ENCODE measurements at regions not wholly inside any gene's neighbourhood (a gene's known extent, or its start where the extent isn't known, plus 50 kb on each side); places are given as distances from the start of the nearest gene placed in this dataset.

DNA sequence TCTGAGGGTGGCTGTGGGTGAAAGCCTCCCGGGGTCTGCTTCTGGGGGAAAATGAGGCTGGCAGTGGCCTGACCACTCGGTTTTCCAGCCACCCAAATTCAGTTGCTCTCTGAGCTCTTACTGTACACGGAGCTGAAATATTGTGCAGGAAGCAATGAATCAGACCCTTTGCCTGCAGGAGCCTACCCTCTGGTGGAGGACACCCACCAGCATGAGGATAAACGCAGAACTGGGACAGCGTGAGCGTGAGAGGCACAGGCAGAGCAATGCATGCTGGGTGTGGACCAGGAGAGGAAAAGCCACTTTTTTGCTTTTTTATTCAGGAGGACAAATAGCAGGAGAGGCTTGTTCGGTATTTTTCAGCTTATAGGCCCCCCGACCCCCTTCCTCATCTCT, 298.0 kb downstream of the QKI start:
- TF ChIP-seq, protein P1, sequence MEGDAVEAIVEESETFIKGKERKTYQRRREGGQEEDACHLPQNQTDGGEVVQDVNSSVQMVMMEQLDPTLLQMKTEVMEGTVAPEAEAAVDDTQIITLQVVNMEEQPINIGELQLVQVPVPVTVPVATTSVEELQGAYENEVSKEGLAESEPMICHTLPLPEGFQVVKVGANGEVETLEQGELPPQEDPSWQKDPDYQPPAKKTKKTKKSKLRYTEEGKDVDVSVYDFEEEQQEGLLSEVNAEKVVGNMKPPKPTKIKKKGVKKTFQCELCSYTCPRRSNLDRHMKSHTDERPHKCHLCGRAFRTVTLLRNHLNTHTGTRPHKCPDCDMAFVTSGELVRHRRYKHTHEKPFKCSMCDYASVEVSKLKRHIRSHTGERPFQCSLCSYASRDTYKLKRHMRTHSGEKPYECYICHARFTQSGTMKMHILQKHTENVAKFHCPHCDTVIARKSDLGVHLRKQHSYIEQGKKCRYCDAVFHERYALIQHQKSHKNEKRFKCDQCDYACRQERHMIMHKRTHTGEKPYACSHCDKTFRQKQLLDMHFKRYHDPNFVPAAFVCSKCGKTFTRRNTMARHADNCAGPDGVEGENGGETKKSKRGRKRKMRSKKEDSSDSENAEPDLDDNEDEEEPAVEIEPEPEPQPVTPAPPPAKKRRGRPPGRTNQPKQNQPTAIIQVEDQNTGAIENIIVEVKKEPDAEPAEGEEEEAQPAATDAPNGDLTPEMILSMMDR (conservative IDR thresholded peaks at IDR 0.05; ENCODE audit: low read length), result no peak
- no peak for TF ChIP-seq EZH2phosphoT487 (IDR thresholded peaks at IDR 0.05; ENCODE audit: borderline replicate concordance)
